ENCODE measurements at regions not wholly inside any gene's neighbourhood (a gene's known extent, or its start where the extent isn't known, plus 50 kb on each side); places are given as distances from the start of the nearest gene placed in this dataset.
A peak's percentile ranks its signal among the peaks of the same experiment; 100 is the strongest.
"Not testable (repeated sequence)": the region's sequence is repeated elsewhere in the genome, so short reads cannot be mapped to it uniquely, and the experiment has no call there.

DNA sequence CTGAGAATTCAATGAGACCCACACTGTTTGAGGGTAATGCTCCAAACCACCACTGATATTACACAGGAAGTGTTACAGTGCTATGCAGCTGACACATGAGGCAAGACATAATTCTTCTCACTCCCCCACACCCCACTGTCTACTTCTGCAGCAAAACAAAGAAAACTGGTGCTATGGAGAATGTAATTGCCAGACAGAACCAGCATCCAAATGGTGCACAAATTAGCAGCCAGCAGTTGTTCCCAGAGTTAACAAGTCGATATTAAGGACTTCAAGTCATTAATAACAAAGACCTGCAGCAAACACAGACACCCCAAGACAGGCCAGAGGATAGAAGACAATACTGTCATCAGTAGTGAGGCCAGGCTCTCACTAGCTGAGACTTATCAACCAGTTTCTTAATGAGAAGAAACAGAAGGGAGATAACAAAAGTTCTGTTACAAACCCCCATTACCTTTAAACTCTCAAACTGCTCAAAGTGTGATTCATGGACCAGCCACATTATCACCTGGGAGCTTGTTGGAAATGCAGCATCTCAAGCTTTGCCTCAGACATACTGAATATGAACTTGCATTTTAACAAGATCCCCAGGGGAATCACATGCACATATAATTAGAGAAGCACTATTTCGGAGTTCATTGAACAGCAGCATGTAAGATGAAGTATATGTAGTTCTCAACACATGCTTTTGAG is 58.7 kb upstream of the FNDC3B start:
- TF ChIP-seq, protein P1, sequence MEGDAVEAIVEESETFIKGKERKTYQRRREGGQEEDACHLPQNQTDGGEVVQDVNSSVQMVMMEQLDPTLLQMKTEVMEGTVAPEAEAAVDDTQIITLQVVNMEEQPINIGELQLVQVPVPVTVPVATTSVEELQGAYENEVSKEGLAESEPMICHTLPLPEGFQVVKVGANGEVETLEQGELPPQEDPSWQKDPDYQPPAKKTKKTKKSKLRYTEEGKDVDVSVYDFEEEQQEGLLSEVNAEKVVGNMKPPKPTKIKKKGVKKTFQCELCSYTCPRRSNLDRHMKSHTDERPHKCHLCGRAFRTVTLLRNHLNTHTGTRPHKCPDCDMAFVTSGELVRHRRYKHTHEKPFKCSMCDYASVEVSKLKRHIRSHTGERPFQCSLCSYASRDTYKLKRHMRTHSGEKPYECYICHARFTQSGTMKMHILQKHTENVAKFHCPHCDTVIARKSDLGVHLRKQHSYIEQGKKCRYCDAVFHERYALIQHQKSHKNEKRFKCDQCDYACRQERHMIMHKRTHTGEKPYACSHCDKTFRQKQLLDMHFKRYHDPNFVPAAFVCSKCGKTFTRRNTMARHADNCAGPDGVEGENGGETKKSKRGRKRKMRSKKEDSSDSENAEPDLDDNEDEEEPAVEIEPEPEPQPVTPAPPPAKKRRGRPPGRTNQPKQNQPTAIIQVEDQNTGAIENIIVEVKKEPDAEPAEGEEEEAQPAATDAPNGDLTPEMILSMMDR (conservative IDR thresholded peaks at IDR 0.05; ENCODE audit: low read depth, low read length): no peak
- DNase-seq (ENCODE audit: low read depth): peak; percentile 71
- no peak overlapping the region for H3K4me3 ChIP-seq (ENCODE audit: low read depth, low read length)

DNA sequence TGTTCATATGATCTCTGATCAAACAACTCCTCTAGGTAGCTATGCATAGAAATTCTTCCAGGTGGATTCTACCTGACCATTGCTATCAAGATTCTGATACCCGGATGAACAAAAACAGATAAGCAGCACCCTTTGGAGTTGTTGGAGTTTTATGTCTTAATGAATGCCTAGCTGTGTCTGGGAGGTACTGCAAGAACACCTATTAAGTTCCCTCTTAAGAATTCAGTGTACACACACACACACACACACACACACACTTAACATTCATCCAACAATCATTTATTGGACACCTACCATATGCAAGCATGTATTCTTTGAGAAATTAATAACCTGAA is 58.1 kb upstream of the FNDC3B start:
- no peak for DNase-seq (ENCODE audit: low read depth)
- H3K4me3 ChIP-seq (ENCODE audit: low read depth, low read length): no peak overlapping the region
- TF ChIP-seq, protein P1 (conservative IDR thresholded peaks at IDR 0.05; ENCODE audit: low read depth, low read length): no peak

DNA sequence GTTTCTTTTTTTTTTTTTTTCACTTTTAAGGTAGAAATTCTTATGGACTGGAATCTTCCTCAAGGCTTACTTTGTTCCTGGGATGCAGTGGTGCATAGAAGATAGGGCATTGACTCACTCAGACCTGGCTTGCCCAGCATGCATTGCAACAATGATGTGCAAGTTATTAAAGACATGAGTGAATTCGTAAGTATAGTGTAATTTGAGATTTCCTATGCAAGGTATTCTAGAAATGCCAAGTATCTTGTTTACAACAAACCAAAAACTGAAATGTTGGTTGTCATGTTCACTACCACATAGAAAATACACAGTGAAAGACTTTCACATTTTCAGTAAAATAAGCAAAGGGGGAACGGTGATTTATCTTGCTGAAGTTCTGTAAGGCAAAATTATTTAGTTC is 56.5 kb upstream of the FNDC3B start:
- DNase-seq (ENCODE audit: low read depth): peak; percentile 86
- H3K4me3 ChIP-seq (ENCODE audit: low read depth, low read length): no peak overlapping the region
- TF ChIP-seq, protein P1 (conservative IDR thresholded peaks at IDR 0.05; ENCODE audit: low read depth, low read length): no peak

DNA sequence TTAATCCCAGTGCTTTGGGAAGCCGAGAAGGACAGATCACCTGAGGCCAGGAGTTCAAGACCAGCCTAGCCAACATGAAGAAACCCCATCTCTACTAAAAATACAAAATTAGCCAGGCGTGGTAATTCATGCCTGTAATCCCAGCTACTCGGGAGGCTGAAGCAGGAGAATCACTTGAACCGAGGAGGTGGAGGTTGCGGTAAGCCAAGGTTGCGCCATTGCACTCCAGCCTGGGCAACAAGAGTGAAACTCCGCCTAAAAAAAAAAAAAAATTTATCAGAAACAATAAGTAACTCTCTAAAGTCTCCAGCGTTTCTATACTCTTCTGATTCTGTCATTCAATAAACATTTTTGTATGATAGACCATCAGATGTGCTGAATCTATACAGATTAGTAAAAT is 55.7 kb upstream of the FNDC3B start:
- not testable (repeated sequence) for H3K4me3 ChIP-seq (ENCODE audit: low read depth, low read length); DNase-seq (ENCODE audit: low read depth)

DNA sequence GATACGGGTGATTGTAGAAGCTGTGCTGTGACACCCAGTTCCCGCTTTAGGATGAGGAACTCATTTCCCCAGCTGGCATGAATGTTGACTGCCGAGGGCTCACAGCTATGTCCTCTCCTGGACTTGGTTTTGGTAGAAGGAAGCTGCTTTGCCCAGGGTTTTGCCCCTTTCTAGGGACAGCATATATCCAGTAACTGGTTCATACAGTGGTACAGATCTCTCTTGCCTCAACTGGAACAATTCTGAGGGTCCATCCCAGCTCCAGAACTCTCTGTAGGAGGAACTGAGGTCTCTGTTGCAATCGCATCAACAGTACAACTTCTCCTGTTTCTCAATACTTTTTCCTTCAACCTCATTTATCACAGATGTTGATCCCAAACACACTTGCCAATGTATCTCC is 54.5 kb upstream of the FNDC3B start:
- TF ChIP-seq, protein P1 (conservative IDR thresholded peaks at IDR 0.05; ENCODE audit: low read depth, low read length): no peak
- DNase-seq (ENCODE audit: low read depth): no peak
- no peak overlapping the region for H3K4me3 ChIP-seq (ENCODE audit: low read depth, low read length)

DNA sequence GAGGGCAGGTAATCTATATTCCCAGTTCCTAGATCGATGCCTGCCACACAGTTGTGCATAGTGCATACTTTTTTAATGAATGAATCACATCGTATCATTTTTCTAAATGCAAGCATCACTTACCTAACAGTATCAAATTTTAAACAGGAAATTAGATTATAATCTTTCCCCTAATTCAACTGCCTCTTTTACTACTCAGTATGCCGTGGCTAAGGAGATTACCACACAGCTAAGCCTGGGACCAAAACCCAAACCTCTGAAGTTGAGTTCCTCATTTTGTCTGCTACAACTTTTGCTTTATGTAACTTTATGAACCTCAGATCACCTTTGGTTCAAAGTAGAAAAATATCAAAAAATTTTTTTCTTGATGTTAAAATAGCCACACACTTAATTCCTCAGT is 53.2 kb upstream of the FNDC3B start:
- no peak for DNase-seq (ENCODE audit: low read depth)
- no peak overlapping the region for H3K4me3 ChIP-seq (ENCODE audit: low read depth, low read length)
- TF ChIP-seq, protein P1 (conservative IDR thresholded peaks at IDR 0.05; ENCODE audit: low read depth, low read length): no peak

DNA sequence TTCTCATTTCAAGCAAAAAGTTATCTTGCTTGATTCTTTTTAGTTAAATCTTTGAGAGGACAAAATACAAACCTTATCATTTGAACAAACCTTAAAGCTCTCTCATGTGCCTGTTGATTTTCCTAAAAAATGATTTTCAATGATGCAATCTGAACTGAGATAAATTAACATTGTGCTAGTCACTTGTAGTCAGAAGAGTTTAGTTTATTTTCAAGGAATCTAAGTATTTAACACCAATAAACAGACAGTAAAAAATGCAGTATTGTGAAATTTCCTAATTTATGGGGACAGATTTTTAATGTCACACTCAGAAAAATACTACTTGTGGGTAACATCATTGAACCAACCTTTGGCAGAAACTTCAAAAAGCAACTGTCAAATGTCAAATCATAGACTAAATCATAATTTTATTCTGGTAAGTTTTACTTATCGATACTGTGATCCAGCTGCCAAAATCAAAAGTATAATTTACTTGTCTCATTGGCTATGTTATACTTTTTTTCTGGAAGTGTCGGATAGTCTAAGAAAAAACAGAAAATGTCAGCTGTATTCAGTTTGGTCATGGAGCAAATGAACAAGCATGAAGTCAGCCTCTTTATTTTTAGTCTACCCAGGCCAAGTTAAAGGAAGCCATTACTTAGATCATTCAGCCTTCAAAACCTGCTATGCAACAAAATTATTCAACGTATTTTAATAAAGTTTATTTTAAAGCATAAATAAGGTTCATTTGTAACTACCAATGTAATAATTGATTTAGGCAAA is 52.4 kb upstream of the FNDC3B start:
- DNase-seq (ENCODE audit: low read depth): no peak
- no peak overlapping the region for H3K4me3 ChIP-seq (ENCODE audit: low read depth, low read length)
- TF ChIP-seq, protein P1 (conservative IDR thresholded peaks at IDR 0.05; ENCODE audit: low read depth, low read length): no peak

All from choroid plexus epithelial cell (primary cell).